Jurkat, Clone E6-1 (cell line): ENCODE measurements at regions not wholly inside any gene's neighbourhood (a gene's known extent, or its start where the extent isn't known, plus 50 kb on each side); places are given as distances from the start of the nearest gene placed in this dataset.

Experiments used
- DNase-seq: peaks from one replicate; pipeline ENCODE4 v3.0.0-alpha.2; 2011; ENCODE audit warnings: low read depth, low spot score
- H3K4me3 ChIP-seq: 2 replicates; pipeline ENCODE4 v1.5.1; 2011; ENCODE audit warnings: mild to moderate bottlenecking, low read length, control low read depth, moderate library complexity

DNA sequence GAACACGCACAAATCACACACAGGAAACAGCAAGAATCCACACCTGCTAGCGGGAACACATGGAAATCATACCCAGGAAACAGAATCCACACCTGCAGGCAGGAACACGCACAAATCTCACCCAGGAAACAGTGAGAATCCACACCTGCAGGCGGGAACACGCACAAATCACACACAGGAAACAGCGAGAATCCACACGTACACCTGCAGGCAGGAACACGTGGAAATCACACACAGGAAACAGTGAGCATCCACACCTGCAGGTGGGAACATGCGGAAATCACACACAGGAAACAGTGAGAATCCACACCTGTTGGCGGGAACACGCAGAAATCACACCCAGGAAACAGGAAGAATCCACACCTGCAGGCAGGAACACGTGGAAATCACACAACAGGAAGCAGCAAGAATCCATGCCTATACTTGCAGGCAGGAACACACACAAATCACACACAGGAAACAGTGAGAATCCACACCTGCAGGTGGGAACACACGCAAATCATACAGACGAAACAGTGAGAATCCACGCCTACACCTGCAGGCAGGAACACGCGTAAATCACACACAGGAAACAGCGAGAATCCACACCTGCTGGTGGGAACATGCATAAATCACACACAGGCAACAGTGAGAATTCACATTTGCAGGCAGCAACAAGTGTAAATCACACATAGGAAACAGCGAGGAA lies 108.6 kb downstream of the DLL1 start:
- DNase-seq: no peak
- no peak overlapping the region for H3K4me3 ChIP-seq

DNA sequence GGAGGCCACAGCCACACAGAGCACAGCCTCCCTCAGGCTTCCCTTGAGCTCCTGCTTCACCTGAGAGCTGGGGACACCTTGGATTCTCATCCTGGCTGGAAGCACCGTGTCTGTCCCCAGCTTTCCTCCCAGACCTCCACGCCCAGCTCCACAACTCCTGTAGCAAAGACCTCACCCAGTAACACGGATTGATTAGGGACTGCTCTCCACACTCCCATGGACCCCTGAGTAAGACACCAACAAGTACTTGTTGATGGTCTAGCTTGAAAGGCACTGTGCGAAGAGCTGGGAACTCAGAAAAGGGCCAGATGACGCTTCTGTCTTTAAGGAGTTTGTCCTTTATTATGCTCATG lies 109.6 kb downstream of the DLL1 start:
- H3K4me3 ChIP-seq: no peak overlapping the region
- no peak for DNase-seq

DNA sequence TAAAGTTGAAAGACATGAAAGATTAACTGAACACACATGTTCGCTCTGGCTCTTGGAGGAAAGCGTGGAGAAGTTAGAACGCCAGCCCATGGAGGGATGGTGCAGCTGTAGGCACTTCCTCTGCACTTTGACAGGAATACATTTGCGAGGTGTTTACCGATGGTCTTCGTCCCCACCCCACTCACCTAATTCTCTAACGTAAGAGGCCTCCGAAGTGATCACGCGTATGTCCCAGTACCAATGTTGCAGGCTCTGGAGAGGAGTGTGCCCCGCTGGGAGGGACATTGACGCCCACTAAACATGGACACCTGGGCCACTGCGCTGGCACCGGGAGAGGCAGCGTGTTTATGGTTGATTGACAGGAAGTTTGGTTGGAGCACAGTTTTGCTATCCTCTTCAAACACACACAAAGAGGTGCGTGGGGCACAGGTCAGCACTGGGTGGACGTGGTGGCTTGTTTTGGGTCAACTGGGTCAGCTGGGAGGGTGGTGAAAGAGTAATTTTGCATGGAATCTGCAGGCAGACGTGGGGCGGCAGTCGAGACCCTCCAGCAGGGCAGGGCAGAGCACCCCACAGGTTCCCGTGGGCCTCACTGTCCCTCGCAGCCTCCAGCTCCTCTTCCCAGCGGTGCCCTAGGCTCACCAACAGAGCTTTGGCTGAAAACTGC lies 110.1 kb downstream of the DLL1 start:
- no peak for DNase-seq
- H3K4me3 ChIP-seq: no peak overlapping the region

DNA sequence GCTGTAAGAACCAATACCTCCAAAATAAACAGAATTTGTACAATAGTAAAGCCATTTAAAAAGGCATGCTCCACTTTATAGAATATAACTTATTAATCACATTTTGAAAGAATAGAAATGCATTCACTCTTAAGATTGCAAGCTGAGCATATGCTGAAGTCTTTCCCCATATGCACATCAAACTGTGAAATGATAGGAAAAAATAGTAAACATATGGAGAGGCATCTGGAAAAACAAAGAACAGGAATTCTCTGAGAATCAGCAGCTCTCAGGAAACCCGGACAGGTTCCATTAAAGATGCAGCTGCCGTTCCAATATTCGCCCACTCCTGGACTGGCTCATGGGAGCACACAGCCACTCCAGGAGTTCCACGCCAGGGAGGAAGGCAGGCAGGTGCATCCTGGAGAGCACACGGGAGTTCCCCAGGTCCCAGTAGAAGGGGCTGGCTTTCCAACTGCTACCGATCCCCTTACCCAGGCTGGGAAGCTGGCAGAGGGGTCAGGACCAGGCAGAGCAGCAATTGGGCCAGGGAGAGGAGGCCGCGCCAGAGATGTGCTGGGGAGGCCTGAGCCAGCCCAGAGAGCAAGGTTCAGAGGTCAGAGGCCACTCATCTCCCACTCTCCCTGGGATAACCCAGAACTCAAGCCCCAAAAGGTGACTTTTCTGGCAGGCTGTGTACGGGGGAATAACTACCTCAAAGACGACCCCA lies 111.1 kb downstream of the DLL1 start:
- no peak overlapping the region for H3K4me3 ChIP-seq
- DNase-seq: no peak

DNA sequence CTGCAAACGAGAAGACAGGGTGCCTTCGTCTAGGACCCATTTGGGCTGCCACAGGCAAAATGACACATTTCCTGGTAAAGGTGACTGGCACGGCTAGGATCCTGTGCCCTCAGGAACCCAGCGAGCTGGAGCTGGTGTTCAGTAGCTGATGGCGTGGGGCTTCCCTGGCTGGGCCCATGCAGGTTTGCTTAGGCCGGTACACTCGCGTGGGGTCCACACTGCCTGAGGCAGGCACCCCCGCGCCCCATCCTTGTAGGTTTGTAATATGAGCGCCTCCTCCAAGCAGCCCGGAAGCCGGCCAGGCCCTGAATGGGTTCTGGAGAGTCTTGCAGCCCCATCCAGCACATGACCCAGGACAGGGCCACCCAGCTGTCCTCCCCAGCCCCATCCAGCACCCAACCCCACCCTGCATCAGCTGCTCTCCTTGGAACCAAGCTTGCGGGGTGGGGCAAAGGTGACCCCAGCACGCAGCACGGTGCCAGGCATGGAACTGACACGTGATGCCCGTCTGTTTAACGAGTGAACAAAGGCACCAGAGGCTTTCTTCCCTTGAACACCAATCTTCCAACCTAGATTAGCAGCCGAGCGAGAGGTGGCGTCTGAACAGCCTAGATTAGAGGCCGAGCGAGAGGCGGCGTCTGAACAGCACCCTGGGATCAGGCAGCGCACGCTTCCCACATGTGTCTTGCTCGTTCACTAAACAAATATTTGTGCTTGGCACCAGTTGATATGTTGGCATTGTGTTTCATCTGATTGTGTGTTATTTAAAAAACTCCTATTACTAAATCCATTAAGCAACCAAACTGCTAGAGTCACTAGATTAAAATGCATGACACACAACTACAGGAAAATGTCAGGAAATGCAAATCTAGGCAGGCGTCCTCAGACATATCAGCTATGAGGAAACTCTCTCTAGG lies 112.1 kb downstream of the DLL1 start:
- no peak for DNase-seq
- H3K4me3 ChIP-seq: no peak overlapping the region

DNA sequence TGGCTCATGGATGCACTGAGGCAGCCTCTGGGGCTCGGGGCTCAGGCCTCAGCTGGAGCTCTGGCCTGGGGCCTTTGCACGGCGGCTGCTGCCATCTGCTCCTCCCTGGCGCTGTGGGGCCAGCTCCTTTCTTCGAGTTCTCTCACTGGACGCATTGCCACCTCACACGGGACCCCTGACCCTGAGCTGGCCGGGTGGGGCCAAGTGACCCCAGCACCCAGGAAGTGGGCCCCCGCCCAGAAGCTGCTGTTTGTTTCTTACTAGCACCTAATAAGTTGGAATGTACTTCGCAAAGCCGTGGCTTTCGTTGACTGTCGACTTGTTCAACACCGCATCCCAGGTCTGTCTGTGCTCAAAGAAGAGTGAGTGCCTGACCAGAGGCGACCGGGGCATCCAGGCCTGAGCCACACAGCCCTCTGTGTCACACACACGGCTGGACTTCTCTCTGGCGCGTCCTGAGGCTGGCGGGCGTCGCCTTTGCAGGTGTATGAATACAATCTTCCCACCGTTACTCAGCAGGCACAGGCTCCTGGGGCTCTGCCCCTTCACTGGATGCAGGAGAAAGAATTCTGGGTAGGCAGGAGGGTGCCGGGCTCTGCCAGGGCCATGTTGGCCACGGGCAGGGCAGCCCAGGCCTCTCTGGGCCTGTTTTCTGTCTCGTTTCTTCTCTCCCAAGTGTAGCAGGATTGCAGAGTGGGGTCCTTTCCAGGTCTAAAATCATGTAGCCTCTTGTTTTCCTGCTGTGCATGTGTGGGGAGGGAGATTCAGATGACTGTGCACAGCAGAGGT lies 112.9 kb downstream of the DLL1 start:
- no peak overlapping the region for H3K4me3 ChIP-seq
- DNase-seq: no peak

DNA sequence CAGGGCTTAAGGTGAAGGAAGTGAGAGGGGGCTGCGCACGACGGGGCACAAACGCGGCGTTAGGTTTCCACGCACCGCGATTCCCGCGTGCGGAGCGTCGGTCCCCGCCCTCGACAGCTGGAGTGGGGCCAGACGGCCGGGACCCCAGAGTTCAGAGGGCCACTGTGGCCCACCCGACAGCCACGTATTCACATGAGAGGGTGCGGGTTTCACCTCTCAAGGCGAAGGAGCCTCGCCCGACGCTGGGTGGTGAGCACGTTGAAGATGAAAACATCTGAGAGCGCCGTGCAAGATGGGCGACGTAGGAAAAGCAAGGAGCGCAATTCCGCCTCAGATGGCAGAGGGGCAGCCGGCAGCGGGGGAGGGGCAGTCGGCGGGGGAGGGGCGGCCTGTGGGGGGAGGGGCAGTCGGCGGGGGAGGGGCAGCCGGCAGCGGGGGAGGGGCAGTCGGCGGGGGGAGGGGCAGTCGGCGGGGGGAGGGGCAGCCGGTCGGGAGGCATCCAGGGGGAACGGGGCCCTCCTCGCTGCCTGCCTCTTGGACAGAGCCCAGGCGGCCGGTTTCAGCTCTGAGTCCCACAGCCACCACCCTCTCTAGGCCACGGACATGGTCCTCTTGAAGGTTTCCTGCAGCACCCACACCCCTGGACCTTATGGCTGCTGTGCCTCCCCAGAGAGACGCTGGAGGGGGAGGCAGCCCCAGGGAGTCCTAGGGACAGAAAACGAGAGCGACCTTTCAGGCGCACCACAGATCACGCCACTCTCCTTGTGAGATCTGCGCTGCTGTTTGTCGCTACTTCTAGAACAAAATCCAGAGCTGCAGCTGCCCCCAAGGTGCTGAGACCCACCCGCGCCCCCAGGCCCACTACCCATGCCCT lies 113.7 kb downstream of the DLL1 start:
- H3K4me3 ChIP-seq: no peak overlapping the region
- no peak for DNase-seq

DNA sequence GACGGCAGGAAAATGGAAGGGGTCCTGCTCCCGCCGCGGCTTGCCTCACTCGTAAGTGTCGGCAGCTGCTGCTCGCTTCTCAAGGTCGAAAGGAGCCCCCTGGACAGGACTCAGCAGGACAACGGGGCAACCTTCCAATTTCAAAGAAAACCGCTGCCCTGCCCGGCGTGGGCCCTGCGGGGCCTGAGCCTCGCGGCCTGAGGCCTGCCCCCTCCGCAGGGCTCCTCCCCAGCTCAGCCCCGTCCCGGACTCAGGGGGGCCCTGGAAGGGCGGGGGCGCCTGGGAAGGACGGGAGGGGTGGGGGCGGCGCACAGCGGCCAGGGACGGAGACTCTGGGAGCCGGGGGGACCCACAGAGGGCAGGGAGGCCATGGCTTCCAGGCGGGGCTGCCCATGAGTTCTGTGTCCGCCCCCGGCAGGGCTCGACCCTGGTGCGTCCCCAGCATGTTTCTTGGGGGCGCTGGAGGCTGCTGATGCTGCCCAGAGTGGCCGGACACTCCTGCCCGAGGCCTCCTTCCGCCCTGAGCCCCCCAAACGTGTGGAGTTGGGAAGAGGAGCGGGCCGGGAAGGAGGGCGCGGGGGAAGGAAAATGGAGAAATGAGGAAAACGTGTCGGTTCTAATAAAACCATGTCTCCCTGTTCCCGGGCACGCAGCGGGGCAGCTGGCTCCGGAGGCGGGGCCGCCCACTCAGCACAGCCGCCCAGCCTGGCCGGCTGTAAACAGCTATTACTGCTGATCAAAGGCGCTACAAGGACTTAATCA lies 114.6 kb downstream of the DLL1 start:
- no peak overlapping the region for H3K4me3 ChIP-seq
- no peak for DNase-seq

DNA sequence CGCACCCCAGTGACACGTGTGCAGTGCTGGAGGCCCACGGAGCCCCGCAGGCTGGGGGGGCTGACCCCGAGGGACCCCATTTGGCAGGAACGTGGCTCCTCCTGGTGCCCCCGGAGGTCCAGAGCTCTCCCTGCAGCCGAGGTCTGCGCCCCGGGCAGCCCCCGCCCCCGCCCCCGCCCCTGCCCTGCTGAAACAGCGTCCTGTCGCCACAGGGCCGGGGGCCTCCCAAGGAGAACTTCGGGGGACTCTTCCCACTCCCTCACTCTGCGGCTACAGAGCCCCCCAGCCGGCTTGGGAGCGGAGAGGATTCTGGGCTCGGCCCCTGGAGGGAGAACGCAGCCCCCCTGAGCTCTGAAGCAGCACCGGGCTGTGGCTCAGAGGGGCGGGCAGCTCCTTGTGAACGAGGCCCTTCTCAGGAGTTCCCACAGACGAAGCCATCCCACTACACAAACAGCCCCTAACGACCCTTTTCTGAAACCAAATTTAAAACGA lies 115.2 kb downstream of the DLL1 start:
- no peak for DNase-seq

DNA sequence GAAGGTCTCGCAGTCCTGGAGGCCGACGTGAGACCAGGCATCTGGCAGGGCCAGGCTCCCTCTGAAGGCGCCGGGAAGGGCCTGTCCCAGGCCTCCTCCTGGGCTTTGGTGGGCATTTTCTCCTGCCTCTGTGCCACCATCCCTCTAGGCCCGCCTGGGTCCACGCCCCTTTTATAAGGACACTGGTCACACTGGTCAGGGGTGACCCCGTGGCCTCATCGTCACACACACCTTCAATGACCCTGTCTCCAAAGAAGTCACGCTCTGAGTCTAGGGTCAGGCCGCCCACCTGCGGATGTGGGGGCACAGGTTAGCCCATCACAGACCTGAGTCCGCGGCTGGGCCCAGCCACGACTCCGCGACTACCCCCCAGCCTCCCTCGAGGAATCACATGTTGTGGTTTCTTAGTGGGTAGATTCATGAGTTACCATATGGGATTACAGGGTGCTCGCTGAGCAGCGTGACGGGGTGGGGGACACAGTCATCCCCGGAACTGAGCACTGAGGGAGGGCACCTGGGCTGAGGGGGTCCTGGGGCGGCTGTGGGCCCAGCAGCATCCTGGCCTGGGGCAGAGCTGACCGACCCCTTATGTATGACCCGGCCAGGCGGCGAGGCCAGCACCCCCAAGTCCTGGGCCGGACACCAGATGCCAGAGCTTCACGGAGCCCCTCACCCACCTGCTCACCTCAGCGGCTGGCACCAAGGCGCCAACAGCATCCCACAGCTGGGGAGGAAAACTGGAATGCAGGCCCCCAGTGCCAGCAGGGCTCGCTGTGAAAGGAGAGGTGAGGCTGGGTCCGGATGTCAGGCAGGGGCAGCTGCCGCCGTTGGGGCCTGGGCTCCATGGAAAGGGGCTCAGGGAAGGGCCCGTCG lies 115.9 kb downstream of the DLL1 start:
- DNase-seq: no peak
- no peak overlapping the region for H3K4me3 ChIP-seq

More for the DNA sequence above, 115.2 kb downstream of the DLL1 start:
- no peak overlapping the region for H3K4me3 ChIP-seq

DNA sequence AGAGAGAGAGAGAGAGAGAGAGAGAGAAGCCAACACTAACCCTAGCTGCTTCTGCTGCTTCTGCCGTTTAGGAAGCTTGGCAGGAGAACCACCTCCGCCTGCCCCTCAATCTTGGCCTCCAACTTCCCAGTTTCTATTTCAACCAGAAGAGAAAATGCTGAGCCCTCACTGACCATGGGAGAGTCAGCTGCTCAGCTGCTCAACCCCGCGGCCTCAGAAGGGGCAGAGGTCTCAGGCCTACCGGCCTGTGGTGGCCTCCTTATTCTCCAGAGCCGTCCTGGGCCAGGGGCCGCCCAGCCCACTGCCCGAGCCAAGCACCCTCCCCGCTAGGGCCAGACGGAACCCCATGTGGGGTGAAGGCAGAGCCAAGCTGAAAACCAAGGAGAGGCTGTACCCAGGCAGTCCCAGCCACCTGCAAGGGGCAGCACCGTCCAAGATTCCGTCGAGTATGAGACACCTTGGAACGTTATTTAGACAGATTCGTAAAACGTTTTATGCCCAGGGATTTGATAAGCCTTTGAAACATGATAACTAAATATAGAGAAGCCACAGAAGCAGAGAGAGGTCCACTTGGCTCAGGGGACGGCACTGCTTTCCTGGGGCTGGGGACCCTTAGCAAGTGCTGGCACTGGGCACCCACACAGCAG lies 116.6 kb downstream of the DLL1 start:
- H3K4me3 ChIP-seq: no peak overlapping the region
- no peak for DNase-seq

DNA sequence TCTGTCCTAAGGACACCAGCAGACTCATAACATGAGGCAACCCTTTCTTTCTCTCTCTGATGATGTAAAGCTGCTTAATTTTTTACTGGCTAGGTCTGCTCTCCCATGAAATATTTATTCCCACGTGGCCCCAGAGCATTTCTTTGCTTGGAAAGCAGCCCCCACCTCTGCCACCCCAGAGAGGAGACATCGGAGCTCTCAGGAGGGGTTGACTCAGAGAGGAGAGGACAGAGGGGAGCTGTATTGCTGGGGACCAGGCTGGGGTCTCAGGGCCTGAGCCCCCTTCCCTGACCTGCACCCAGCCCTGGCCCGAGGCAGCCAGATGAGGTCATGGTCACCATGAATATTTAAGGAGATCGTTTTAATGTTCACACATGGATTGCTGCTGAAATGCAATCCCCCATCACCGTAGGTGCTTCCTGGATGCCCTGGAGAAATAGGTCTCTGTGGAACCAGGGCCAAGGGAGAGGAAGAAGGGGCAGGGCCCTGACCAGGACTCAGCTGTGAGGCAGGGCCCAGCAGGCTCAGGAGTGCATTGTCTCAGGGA lies 117.5 kb downstream of the DLL1 start:
- no peak for DNase-seq
- no peak overlapping the region for H3K4me3 ChIP-seq

DNA sequence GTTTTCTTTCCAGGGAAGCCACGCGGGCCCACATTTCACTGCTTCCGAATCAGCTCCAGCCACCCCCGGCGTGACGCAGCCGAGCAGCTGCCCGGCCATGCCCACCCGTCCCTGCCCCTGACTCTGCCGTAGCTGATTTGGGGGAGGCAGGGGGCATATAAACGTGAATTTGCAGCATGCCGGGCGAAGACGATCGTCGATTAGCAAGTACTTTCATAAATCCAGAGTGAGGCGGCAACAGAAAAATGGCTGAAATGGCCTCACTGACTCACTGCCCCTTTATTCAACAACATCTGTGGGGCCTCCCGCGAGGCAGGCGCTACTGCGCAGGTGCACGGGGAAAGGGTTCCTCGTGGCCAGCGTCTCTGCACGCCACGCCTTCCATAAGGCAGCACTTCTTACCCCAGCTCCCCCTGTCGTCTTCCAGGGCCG lies 118.0 kb downstream of the DLL1 start:
- no peak for DNase-seq
- H3K4me3 ChIP-seq: no peak overlapping the region

DNA sequence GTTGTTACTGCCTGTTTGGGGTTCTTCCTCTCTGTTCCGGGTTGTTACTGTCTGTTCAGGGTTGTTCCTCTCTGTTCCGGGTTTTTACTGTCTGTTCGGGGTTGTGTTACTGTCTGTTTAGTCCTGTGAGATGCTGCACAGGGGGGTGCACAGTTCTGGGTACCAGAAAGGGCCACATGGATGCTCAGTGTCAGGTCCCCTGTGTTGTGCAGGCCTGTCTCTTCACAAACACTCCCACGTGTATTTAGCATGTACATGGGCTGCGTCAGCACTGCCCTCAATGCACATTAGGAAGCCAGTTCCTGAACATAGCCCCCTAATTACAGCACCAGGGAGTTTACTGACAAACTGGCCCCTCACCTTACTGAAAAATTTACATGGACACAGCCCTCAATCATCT lies 118.5 kb downstream of the DLL1 start:
- no peak for DNase-seq
- H3K4me3 ChIP-seq: no peak overlapping the region

DNA sequence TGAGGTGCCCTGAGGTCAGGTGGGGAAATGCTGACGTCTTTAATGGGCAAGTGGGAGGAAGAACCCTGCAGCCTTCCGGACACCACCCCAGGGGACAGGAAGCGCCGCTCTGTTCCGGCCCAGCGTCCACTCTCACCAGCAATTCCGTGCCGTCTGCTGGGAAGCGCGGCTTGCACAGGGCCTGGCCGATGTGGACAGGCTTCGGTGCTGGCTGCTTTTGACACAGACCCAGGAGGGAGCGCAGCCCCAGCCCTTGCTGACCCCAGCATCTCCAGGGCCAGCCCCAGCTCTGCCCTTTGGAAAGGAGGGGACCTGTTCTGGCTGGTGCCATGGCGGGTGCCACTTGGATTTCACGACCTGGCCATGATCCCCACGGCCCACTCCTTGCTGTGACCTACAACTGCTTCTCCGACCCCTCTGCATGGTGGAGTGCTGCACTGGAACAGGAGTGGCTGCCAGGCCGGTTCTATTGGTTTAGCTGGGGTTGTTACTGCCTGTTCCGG lies 123.2 kb downstream of the DLL1 start:
- DNase-seq: no peak
- H3K4me3 ChIP-seq: no peak overlapping the region
